KMS-11 (cell line): ENCODE measurements at regions not wholly inside any gene's neighbourhood (a gene's known extent, or its start where the extent isn't known, plus 50 kb on each side); places are given as distances from the start of the nearest gene placed in this dataset.

Experiments
- H2AFZ ChIP-seq: fragments of 200-600 bp; sonication (generic); 2 replicates; pipeline ENCODE4 v1.6.1; 2016; ENCODE audit warnings: antibody characterized with exemption, mixed run types, low read depth
- H3K27ac ChIP-seq: fragments of 200-600 bp; sonication (generic); 2 replicates; pipeline ENCODE4 v1.6.1; 2016; ENCODE audit warnings: mild to moderate bottlenecking, mixed run types
- H3K27me3 ChIP-seq: fragments of 200-600 bp; sonication (generic); 2 replicates; pipeline ENCODE4 v1.6.1; 2017; ENCODE audit warnings: mild to moderate bottlenecking, low read depth, mixed run types, moderate library complexity; ENCODE audit not compliant: insufficient read depth
- H3K36me3 ChIP-seq: fragments of 200-600 bp; sonication (generic); 2 replicates; pipeline ENCODE4 v1.6.1; 2017; ENCODE audit warnings: mild to moderate bottlenecking, mixed run types; ENCODE audit not compliant: insufficient read depth
- H3K4me1 ChIP-seq: fragments of 200-600 bp; sonication (generic); 2 replicates; pipeline ENCODE4 v1.6.1; 2016; ENCODE audit warnings: mild to moderate bottlenecking, low read depth, mixed run types; ENCODE audit not compliant: poor library complexity, severe bottlenecking
- H3K4me2 ChIP-seq: fragments of 200-600 bp; sonication (generic); 2 replicates; pipeline ENCODE4 v1.7.0; 2016; ENCODE audit warnings: mild to moderate bottlenecking, mixed run types
- H3K4me3 ChIP-seq: fragments of 200-600 bp; sonication (generic); IDR thresholded peaks from 2 replicates; pipeline ENCODE4 v1.6.1; 2017; ENCODE audit warnings: low read depth, low read length, mixed read lengths; ENCODE audit not compliant: insufficient read depth
- H3K79me2 ChIP-seq: fragments of 200-600 bp; sonication (generic); 2 replicates; pipeline ENCODE4 v1.6.1; 2016; ENCODE audit warnings: low read depth, mixed run types; ENCODE audit not compliant: insufficient read depth
- H3K9ac ChIP-seq: fragments of 200-600 bp; sonication (generic); 2 replicates; pipeline ENCODE4 v1.6.1; 2016; ENCODE audit warnings: mild to moderate bottlenecking, mixed run types
- H4K20me1 ChIP-seq: fragments of 200-600 bp; sonication (generic); 2 replicates; pipeline ENCODE4 v1.6.1; 2016; ENCODE audit warnings: mild to moderate bottlenecking, mixed run types; ENCODE audit not compliant: insufficient read depth
- TF ChIP-seq, protein P1 (sequence below): fragments of 200-600 bp; sonication (generic); conservative IDR thresholded peaks from 2 replicates; pipeline ENCODE4 v1.6.1; 2017; ENCODE audit warnings: low read depth, mild to moderate bottlenecking, antibody characterized with exemption, low read length, moderate library complexity, mixed read lengths

DNA sequence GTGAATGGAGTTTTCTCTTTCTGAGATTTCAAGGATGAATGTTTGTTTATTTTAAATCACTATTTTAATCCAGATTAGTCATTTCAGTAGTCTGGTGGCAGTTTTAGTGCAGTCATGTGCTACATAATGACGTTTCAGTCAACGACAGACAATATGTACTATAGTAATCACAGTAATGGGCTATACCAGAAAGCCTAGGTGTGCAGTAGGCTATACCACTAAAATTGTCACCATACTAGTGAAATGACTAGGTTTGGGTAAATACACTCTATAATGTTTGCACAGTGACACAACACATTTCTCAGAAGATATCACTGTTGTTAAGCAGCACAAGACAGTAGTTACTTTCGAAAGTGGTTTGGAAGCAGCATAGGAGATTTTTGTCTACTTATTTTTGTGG lies 203.1 kb downstream of the ETNK1 start:
- Histone ChIP-seq H3K36me3 (no peaks in the 10 kb centered on the region), H3K9ac (no peak overlapping the region), H2AFZ (no peak overlapping the region), H3K27ac (no peak overlapping the region), H3K79me2 (no peaks in the 10 kb centered on the region), H3K4me1 (no peaks in the 10 kb centered on the region), H4K20me1 (no peaks in the 10 kb centered on the region), H3K4me3 (no peak overlapping the region), H3K27me3 (no peaks in the 10 kb centered on the region), H3K4me2 (no peak overlapping the region)
- TF ChIP-seq, protein P1, sequence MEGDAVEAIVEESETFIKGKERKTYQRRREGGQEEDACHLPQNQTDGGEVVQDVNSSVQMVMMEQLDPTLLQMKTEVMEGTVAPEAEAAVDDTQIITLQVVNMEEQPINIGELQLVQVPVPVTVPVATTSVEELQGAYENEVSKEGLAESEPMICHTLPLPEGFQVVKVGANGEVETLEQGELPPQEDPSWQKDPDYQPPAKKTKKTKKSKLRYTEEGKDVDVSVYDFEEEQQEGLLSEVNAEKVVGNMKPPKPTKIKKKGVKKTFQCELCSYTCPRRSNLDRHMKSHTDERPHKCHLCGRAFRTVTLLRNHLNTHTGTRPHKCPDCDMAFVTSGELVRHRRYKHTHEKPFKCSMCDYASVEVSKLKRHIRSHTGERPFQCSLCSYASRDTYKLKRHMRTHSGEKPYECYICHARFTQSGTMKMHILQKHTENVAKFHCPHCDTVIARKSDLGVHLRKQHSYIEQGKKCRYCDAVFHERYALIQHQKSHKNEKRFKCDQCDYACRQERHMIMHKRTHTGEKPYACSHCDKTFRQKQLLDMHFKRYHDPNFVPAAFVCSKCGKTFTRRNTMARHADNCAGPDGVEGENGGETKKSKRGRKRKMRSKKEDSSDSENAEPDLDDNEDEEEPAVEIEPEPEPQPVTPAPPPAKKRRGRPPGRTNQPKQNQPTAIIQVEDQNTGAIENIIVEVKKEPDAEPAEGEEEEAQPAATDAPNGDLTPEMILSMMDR = no peak

DNA sequence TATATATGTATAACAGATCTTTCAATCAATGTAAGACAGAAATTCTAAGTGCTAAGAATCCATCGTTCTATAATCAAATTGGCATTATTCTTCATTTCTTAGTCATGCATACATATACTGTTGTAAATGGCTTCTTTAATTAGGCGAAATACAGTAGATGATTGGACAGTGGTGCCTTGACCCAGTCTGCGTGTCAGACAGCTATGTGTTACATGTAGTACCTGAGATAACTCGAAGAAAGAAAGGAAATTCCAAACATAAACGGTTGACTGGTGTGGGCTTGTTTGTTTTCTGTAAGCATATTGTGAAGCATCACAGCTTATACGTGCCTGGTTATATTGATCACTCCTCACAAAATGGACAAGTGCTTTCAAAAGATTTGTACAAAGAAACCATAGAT lies 210.5 kb downstream of the ETNK1 start:
- Histone ChIP-seq H3K4me2 (no peak overlapping the region), H3K9ac (no peak overlapping the region), H4K20me1 (no peaks in the 10 kb centered on the region), H3K79me2 (no peaks in the 10 kb centered on the region), H3K27ac (no peak overlapping the region), H3K4me3 (no peak overlapping the region), H2AFZ (no peak overlapping the region), H3K27me3 (no peaks in the 10 kb centered on the region), H3K36me3 (no peaks in the 10 kb centered on the region), H3K4me1 (no peaks in the 10 kb centered on the region)
- TF ChIP-seq, protein P1 = no peak

DNA sequence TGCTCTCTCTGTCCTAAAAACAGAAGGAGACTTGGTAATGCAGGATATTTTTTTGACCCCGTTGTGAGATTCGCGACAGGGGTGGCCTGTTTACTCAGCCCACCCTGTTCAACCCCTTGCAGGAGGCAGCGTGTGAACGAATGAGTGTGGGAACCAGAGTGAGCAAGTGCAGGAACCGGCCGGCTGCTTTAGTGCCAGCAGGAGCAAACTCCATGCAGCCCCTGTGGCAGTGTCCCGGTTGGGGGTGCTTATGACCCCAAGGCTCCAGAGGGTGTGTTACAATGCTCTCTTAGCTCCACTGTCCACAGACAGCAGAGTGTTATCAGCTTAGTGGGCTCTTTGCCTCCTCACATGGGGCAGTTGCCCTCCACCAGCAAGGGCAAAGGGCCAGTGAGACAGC lies 225.2 kb downstream of the ETNK1 start:
- Histone ChIP-seq H3K4me3 (no peak overlapping the region), H3K4me1 (no peaks in the 10 kb centered on the region), H3K36me3 (no peaks in the 10 kb centered on the region), H3K27ac (no peak overlapping the region), H3K79me2 (no peaks in the 10 kb centered on the region), H3K4me2 (no peak overlapping the region), H4K20me1 (no peaks in the 10 kb centered on the region), H3K27me3 (no peaks in the 10 kb centered on the region), H3K9ac (no peak overlapping the region), H2AFZ (no peak overlapping the region)
- TF ChIP-seq, protein P1 = no peak

DNA sequence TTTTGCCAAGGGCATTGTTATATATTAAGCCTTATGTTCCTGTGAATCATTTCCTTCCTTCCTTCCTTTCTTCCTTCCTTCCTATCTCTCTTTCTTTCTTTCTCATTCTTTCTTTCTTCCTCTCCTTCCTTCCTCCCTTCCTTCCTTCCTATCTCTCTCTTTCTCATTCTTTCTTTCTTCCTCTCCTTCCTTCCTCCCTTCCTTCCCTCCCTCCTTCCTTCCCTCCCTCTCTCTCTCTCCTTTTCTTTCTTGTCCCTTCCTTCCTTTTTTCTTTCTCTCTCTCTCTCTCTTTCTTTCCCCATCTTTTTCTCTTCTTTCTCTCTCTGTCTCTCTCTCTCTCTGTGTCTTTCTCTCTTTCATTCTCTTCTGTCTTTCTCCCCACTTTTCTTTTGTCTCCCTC lies 226.6 kb downstream of the ETNK1 start:
- TF ChIP-seq, protein P1 = no peak

More for the DNA sequence above, 226.6 kb downstream of the ETNK1 start:
- Histone ChIP-seq H3K4me2 (no peak overlapping the region), H2AFZ (no peak overlapping the region), H3K4me3 (no peak overlapping the region), H3K9ac (no peak overlapping the region), H3K27ac (no peak overlapping the region), H3K4me1 (no peaks in the 10 kb centered on the region), H3K36me3 (no peaks in the 10 kb centered on the region), H4K20me1 (no peaks in the 10 kb centered on the region), H3K27me3 (no peaks in the 10 kb centered on the region), H3K79me2 (no peaks in the 10 kb centered on the region)
